ENCODE measurements at regions not wholly inside any gene's neighbourhood (a gene's known extent, or its start where the extent isn't known, plus 50 kb on each side); places are given as distances from the start of the nearest gene placed in this dataset.

DNA sequence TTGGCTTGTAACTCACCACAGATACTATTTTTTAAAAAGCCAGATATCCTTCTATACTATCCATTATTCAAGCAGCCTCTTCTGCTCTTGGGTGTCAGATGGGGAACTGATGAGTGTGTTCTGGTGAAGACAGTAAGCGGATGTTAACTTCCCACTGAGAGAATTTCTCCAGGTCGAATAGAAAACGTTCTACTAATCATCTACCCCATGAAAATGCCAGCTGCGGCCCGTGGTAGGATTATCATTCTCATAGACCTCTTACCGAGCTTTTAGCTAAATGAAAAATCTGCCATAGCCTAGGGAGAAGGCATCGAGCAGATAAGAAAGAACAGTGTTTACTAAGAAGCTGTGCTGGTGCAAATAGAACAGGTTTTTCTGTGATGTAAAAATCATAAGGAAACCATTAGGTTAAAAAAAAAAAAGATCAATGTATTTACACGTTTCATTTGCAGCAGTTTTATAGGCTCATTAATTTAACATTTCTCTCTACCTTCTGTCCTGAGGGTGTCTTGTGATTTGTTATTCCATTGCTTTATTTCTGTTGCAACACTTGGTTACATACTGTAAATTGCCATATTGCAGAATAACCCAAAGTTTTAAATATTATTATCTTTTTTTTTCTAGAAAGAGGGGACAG is 1521.5 kb upstream of the ZEB2 start:
- TF ChIP-seq, protein P1, sequence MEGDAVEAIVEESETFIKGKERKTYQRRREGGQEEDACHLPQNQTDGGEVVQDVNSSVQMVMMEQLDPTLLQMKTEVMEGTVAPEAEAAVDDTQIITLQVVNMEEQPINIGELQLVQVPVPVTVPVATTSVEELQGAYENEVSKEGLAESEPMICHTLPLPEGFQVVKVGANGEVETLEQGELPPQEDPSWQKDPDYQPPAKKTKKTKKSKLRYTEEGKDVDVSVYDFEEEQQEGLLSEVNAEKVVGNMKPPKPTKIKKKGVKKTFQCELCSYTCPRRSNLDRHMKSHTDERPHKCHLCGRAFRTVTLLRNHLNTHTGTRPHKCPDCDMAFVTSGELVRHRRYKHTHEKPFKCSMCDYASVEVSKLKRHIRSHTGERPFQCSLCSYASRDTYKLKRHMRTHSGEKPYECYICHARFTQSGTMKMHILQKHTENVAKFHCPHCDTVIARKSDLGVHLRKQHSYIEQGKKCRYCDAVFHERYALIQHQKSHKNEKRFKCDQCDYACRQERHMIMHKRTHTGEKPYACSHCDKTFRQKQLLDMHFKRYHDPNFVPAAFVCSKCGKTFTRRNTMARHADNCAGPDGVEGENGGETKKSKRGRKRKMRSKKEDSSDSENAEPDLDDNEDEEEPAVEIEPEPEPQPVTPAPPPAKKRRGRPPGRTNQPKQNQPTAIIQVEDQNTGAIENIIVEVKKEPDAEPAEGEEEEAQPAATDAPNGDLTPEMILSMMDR (IDR thresholded peaks at IDR 0.05; ENCODE audit: insufficient read depth, low read length), result no peak
- TF ChIP-seq, protein P2, sequence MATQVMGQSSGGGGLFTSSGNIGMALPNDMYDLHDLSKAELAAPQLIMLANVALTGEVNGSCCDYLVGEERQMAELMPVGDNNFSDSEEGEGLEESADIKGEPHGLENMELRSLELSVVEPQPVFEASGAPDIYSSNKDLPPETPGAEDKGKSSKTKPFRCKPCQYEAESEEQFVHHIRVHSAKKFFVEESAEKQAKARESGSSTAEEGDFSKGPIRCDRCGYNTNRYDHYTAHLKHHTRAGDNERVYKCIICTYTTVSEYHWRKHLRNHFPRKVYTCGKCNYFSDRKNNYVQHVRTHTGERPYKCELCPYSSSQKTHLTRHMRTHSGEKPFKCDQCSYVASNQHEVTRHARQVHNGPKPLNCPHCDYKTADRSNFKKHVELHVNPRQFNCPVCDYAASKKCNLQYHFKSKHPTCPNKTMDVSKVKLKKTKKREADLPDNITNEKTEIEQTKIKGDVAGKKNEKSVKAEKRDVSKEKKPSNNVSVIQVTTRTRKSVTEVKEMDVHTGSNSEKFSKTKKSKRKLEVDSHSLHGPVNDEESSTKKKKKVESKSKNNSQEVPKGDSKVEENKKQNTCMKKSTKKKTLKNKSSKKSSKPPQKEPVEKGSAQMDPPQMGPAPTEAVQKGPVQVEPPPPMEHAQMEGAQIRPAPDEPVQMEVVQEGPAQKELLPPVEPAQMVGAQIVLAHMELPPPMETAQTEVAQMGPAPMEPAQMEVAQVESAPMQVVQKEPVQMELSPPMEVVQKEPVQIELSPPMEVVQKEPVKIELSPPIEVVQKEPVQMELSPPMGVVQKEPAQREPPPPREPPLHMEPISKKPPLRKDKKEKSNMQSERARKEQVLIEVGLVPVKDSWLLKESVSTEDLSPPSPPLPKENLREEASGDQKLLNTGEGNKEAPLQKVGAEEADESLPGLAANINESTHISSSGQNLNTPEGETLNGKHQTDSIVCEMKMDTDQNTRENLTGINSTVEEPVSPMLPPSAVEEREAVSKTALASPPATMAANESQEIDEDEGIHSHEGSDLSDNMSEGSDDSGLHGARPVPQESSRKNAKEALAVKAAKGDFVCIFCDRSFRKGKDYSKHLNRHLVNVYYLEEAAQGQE (IDR thresholded peaks at IDR 0.05; ENCODE audit: insufficient replicate concordance, low read depth), result no peak

Data from HL-60 (cell line).